HG02623 (cell line): ENCODE measurements at regions not wholly inside any gene's neighbourhood (a gene's known extent, or its start where the extent isn't known, plus 50 kb on each side); places are given as distances from the start of the nearest gene placed in this dataset.
"Not testable (repeated sequence)": the region's sequence is repeated elsewhere in the genome, so short reads cannot be mapped to it uniquely, and the experiment has no call there.

ENCODE experiments used
- ATAC-seq: cut with Tn5 transposase; IDR thresholded peaks from one replicate; pipeline ENCODE4 v1.9.1; 2021; ENCODE audit warnings: moderate library complexity; ENCODE audit not compliant: unreplicated experiment

DNA sequence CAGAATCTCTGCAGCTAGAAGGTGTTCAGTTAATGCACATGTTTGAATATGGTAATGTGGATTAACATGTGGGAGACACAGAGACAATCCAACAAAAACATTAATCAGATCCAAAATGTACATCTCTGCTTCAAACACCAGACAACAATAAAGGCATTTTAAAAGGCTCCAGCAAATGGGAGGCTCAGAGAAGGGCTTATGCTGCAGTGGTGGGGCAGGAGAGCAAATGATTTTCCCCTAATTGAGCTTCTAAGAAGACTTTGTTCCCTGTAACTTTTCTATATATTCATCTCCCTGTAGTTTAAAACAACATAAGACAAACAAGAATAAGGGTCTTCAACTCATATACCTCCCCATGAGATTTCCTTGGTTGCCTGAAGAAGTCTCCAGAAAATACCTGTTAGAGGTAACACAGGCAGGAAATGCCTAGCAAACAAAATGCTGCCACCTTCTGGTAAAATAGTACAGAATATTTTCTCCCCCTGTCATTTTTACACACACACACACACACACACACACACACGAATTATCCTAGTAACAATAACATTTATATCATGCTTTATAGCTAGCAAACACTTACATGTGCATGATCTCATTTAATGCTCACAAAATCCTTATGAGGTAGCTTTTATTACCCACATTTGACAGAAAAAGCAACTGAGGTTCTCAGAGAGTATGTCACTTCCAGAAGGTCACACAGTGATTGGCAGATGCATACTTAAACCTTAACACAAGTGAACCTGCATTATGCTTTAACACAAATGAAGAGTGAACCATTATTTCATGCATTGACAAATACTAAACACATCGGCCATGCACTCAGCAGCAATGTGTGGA is 123.4 kb upstream of the MB21D2 start:
- no peak for ATAC-seq

DNA sequence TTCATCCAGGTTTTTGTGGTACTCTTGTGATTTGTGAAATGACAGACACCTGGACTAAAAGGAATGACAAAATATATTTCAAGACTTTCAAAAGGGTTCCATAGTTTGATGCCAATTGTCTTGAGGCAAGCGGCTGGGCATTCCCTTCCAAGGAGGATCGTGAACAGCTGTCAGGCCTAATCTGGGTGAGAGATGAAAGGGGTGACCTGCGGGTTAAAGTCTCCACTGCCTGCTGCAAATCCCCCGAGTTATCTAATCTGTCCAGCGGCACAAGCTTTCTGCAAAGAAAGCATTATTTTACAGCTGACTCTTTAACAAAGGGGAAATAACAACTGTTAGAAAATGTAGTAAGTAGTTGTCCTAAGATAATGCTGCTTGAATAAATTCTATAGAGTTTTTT is 128.7 kb upstream of the MB21D2 start:
- ATAC-seq: no peak

GRCh38 chr3:193047461-193047860 is 129.8 kb upstream of the MB21D2 start:
- ATAC-seq: not testable (repeated sequence)

DNA sequence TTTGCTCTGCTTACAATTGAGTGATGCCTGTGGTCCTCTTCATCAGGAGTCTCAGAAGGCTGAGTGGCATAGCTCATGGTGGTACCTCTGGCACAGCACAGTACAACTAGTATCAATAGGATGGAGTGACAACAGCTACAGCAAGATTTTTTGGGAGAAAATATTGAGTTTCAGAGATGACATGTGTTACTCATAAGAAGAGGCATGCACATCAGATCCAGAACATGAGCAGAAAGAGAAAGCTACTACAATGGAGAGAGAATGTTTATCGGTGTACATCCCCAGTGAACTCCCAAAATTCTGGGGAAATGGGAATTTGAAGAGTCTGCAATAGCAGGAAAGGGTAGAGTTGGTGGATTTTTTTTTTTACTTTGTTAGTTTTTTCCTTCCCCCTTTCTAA is 130.5 kb upstream of the MB21D2 start:
- ATAC-seq: no peak

DNA sequence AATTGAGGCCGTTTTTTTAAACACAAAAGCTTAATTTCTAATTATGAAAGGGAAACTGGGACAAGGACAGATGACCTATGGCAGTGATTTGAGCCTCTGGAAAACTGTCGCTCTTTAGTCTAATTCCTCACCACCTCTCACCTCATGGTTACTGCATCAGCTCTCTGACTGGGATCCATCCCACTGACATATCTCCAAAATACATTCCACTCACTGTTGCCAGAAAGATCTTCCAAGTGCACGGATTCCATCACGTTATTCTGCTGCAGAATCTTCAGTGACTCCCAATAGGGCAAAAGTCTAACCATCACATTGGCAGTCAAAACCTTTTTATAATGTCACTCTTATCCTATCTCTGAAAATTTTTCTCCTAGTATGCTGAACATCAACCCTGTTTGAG is 132.3 kb upstream of the MB21D2 start:
- no peak for ATAC-seq

- ATAC-seq: no peak
Measured at GRCh38 chr3:193051314-193051713, 133.7 kb upstream of the MB21D2 start.

- no peak for ATAC-seq
Measured at GRCh38 chr3:193052354-193053045, 134.8 kb upstream of the MB21D2 start.

- no peak for ATAC-seq
Measured at GRCh38 chr3:193053046-193053435, 135.4 kb upstream of the MB21D2 start.

DNA sequence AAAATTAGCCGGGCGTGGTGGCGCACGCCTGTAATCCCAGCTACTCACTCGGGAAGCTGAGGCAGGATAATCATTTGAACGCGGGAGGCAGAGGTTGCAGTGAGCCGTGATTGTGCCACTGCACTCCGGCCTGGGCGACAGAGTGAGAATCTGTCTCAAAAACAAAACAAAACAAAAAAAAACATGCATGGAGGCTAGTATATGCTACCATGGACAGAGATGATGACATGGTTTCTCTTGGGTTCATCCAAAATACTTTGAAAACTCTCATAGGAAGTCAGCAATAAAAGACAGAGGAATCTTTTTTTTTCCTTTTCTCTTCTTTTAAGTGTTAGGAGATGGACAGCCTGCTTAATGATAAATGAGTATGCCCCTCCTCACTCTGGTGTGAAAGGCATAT is 137.7 kb upstream of the MB21D2 start:
- ATAC-seq: no peak

GRCh38 chr3:193057616-193058015 is 140.0 kb upstream of the MB21D2 start:
- no peak for ATAC-seq

DNA sequence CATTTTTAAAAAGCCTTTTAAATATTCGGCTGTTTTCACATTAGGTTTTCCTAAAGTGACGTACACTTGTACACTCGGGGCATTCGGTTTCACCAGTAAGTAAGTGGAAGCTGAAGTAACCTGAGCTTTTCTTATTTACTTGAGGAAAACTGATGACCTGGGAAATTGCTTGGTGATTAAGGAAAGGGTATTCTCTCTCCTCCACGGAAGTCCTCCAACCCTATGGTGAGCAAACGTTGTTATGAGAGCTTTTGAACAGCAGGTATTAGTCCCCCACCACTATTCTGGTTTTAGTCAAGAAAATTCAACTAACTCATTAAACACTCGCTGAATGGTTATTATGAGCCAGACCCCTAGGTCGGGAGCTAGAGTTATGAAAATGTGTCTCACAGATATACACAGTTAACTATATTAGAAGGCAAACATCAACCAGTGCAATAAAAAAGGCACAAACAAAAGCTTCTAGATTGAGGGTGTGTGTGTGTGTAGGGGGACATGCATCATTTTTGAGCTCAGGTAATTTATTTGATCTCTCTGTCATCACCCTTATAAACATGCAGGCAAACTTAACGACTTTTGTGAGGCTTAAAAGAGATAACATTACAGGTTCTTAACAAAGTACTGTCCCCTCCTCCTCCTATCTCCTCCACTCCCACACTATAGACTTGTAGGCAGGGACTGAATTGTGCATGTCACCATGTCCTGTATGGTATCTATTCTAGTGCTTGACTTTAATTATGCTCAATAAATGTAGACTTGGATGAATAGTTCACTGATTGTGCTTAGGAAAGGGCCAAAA is 143.3 kb upstream of the MB21D2 start:
- ATAC-seq: no peak

DNA sequence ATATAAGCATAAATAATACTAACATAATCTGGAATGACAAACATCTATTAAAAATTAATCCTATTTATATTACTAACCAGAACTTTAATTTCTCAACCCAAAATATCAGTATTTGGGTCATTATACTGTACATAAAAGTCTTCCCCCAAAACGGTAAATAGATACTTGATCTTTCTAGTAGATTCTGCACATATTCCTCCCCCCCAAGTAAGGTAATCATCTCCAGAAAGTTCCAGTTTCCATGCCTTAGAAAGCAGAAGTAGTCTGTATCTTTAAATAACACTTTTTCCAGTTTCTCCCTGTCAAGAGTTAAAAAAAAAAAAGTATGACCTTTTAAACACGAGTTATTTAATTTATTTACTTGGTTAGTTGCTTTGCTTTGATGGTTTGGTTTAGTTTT is 150.7 kb upstream of the MB21D2 start:
- no peak for ATAC-seq

DNA sequence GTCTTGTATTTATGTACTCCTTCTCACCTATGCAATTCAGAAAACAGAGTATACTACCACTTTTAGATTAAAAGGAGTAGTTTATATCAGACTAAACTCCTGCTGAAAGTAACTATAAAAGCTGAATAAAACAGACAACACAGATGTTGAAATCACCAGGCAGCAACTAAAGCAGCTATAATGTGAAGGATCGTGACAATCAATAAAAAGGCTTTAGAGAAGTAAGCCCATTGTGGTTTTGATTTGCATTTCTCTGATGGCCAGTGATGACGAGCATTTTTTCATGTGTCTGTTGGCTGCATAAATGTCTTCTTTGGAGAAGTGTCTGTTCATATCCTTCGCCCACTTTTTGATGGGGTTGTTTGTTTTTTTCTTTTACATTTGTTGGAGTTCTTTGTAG is 152.1 kb upstream of the MB21D2 start:
- not testable (repeated sequence) for ATAC-seq

GRCh38 chr3:193078996-193079753 is 161.5 kb upstream of the MB21D2 start:
- ATAC-seq: no peak

GRCh38 chr3:193080821-193081365 is 160.1 kb upstream of the PLAAT1 start:
- no peak for ATAC-seq

- no peak for ATAC-seq
Measured at GRCh38 chr3:193085655-193086054, 155.4 kb upstream of the PLAAT1 start.

DNA sequence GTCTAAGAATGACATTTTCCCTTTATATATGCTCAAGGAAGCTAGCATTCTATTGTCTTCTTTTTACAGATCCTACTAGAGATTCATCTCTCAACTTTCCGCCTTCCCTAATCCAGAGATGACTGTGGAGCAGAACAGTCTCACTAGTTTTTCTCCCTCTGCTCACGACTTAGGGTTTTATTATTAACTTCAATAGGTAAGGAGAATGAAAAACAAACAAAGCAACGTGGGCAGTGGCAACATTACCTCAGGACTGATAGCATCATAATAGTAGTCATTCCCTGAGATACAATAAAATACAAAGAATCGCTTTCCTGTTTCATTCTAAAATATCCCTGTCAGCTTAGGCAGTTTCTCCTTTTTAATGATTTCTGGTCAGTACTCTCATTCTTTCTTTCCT is 154.3 kb upstream of the PLAAT1 start:
- ATAC-seq: no peak

- ATAC-seq: no peak
Measured at GRCh38 chr3:193087336-193087735, 153.7 kb upstream of the PLAAT1 start.

DNA sequence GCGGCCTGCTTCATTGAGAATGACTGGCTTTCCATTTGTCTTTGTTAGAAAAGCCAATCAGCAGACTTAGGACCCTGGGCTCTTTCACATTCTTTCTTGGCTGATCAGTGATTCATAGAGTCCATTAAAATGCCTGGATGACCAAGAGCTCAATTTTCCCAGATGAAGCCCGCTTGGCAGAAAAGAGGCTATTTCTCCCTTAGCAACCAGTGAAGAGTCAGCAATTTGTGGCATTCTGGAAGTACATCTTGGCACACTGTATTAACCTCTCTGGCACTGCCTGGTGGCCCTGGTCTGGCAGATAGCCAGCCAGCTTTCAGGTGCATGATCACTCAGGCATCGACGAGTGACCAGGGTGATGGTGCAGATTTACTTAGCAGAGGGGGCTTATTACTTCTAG is 145.7 kb upstream of the PLAAT1 start:
- no peak for ATAC-seq

GRCh38 chr3:193096076-193096475 is 144.9 kb upstream of the PLAAT1 start:
- ATAC-seq: no peak
